GM23338 (cell line): ENCODE measurements at regions not wholly inside any gene's neighbourhood (a gene's known extent, or its start where the extent isn't known, plus 50 kb on each side); places are given as distances from the start of the nearest gene placed in this dataset.

Experiments
- ATAC-seq: fragments of 200-7000 bp; cut with Tn5 transposase; 3 replicates; pipeline ENCODE4 v1.9.1; 2020
- DNase-seq: peaks from one replicate; pipeline ENCODE4 v3.0.0-alpha.2; 2015; ENCODE audit warnings: low spot score
- H2AFZ ChIP-seq: fragments of 200-600 bp; sonication (generic); 2 replicates; pipeline ENCODE4 v1.8.0; 2016; ENCODE audit warnings: antibody characterized with exemption, mild to moderate bottlenecking, moderate library complexity
- H3F3A ChIP-seq: fragments of 200-600 bp; sonication (generic); replicated peaks from 2 replicates; pipeline ENCODE4 v1.8.0; 2017; ENCODE audit warnings: antibody characterized with exemption, mixed run types, low read depth
- H3K27ac ChIP-seq: fragments of 200-600 bp; sonication (generic); 2 replicates; pipeline ENCODE4 v1.6.1; 2016; ENCODE audit warnings: low read depth
- H3K27me3 ChIP-seq: fragments of 200-600 bp; sonication (generic); 2 replicates; pipeline ENCODE4 v1.8.0; 2016; ENCODE audit warnings: mild to moderate bottlenecking, mixed run types, moderate library complexity; ENCODE audit not compliant: insufficient read depth
- H3K36me3 ChIP-seq: fragments of 200-600 bp; sonication (generic); 2 replicates; pipeline ENCODE4 v1.8.0; 2016; ENCODE audit warnings: mild to moderate bottlenecking; ENCODE audit not compliant: insufficient read depth
- H3K4me1 ChIP-seq: fragments of 200-600 bp; sonication (generic); 2 replicates; pipeline ENCODE4 v1.8.0; 2016; ENCODE audit warnings: mild to moderate bottlenecking, moderate library complexity; ENCODE audit not compliant: insufficient read depth
- H3K4me2 ChIP-seq: fragments of 200-600 bp; sonication (generic); 2 replicates; pipeline ENCODE4 v1.7.1; 2017; ENCODE audit warnings: mixed run types
- H3K4me3 ChIP-seq: fragments of 200-600 bp; sonication (generic); 2 replicates; pipeline ENCODE4 v1.6.1; 2016; ENCODE audit warnings: mixed run types
- H3K79me2 ChIP-seq: fragments of 200-600 bp; sonication (generic); replicated peaks from 2 replicates; pipeline ENCODE4 v1.8.0; 2017; ENCODE audit warnings: mild to moderate bottlenecking; ENCODE audit not compliant: insufficient read depth
- H3K9me2 ChIP-seq: fragments of 200-600 bp; sonication (generic); 2 replicates; pipeline ENCODE4 v1.8.0; 2017; ENCODE audit not compliant: insufficient read depth
- H4K20me1 ChIP-seq: fragments of 200-600 bp; sonication (generic); replicated peaks from 2 replicates; pipeline ENCODE4 v1.8.0; 2017; ENCODE audit warnings: mild to moderate bottlenecking; ENCODE audit not compliant: insufficient read depth
- H3K27ac Mint-ChIP-seq: 2 replicates; pipeline ENCODE4 v1.8.0; 2020; ENCODE audit warnings: inconsistent platforms, mild to moderate bottlenecking, moderate library complexity, mixed read lengths
- H3K27me3 Mint-ChIP-seq: 3 replicates; pipeline ENCODE4 v1.8.0; 2022; ENCODE audit warnings: low read depth, mild to moderate bottlenecking, moderate library complexity, mixed read lengths, inconsistent platforms; ENCODE audit not compliant: insufficient read depth, poor library complexity
- H3K36me3 Mint-ChIP-seq: 3 replicates; pipeline ENCODE4 v1.8.0; 2021; ENCODE audit warnings: low read depth, mild to moderate bottlenecking, inconsistent platforms, moderate library complexity, mixed read lengths
- H3K4me1 Mint-ChIP-seq: 3 replicates; pipeline ENCODE4 v1.8.0; 2020; ENCODE audit warnings: mild to moderate bottlenecking, inconsistent platforms, mixed read lengths
- H3K4me3 Mint-ChIP-seq: 3 replicates; pipeline ENCODE4 v1.8.0; 2021; ENCODE audit warnings: moderate library complexity, mild to moderate bottlenecking, inconsistent platforms, mixed read lengths
- H3K9me3 Mint-ChIP-seq: 3 replicates; pipeline ENCODE4 v1.8.0; 2020; ENCODE audit warnings: moderate library complexity, mild to moderate bottlenecking, inconsistent platforms, mixed read lengths
- CTCF ChIP-seq, 2 experiments: fragments of 200-600 bp in 1 of 2; sonication (generic) in 1 of 2; conservative IDR thresholded peaks; 2 replicates each; pipeline versions ENCODE4 v1.5.1 to v1.6.1; 2016 to 2017; ENCODE audit warnings: antibody characterized with exemption in 2 of 2, low read depth in 2 of 2, mild to moderate bottlenecking in 2 of 2, moderate library complexity in 1 of 2
- POLR2AphosphoS5 ChIP-seq: IDR thresholded peaks from 2 replicates; pipeline ENCODE4 v1.6.1; 2016; ENCODE audit warnings: antibody characterized with exemption, low read depth
- ZNF462 ChIP-seq: fragments of 250-450 bp; sonication (Bioruptor Pico); IDR thresholded peaks from 2 replicates; pipeline ENCODE4 v1.5.0; 2020; ENCODE audit warnings: mild to moderate bottlenecking, moderate library complexity

GRCh38 chr11:79493555-79494171 is 52.8 kb upstream of the TENM4 start:
- TF ChIP-seq ZNF462 (CRISPR knock-in tag) (peak; percentile 73; the same call in 1 of the 2 replicates), CTCF (conservative IDR thresholded peaks at IDR 0.05; ENCODE audit: low read depth in 2 of 2) (peak; percentile 93 to 97), POLR2AphosphoS5 (no peak)
- H3K4me3 ChIP-seq: no peak overlapping the region
- H3K27ac ChIP-seq: no peak overlapping the region
- no peak overlapping the region for H3K4me2 ChIP-seq
- no peaks in the 10 kb centered on the region for H3K4me1 ChIP-seq
- Mint-ChIP-seq H3K36me3 (no peaks in the 10 kb centered on the region; the same call in 2 of the 3 replicates), H3K27ac (no peak overlapping the region), H3K9me3 (peaks cover 3% of the 10 kb centered on the region; the same call in 1 of the 3 replicates), H3K4me1 (peaks cover 7% of the 10 kb centered on the region), H3K4me3 (no peak overlapping the region), H3K27me3 (peaks cover 1% of the 10 kb centered on the region)
- DNase-seq (peak; percentile 97), ATAC-seq (peak; percentile 99)
- H3K9me2 ChIP-seq: no peaks in the 10 kb centered on the region
- H3K36me3 ChIP-seq: no peaks in the 10 kb centered on the region
- H2AFZ ChIP-seq: peak overlapping the region; percentile 60
- no peaks in the 10 kb centered on the region for H3F3A ChIP-seq
- no peaks in the 10 kb centered on the region for H3K27me3 ChIP-seq
- H3K79me2 ChIP-seq: no peaks in the 10 kb centered on the region
- no peaks in the 10 kb centered on the region for H4K20me1 ChIP-seq

GRCh38 chr11:79492008-79492407 is 51.2 kb upstream of the TENM4 start:
- Histone ChIP-seq H3K9me2 (no peaks in the 10 kb centered on the region), H2AFZ (no peak overlapping the region), H3K27me3 (no peaks in the 10 kb centered on the region), H3K36me3 (no peaks in the 10 kb centered on the region), H3K79me2 (no peaks in the 10 kb centered on the region), H3K4me2 (no peak overlapping the region), H3K4me1 (no peaks in the 10 kb centered on the region), H3K27ac (no peak overlapping the region), H3K4me3 (no peak overlapping the region), H3F3A (no peaks in the 10 kb centered on the region), H4K20me1 (no peaks in the 10 kb centered on the region)
- Mint-ChIP-seq H3K9me3 (no peaks in the 10 kb centered on the region), H3K4me3 (no peak overlapping the region), H3K27ac (no peak overlapping the region), H3K36me3 (no peaks in the 10 kb centered on the region; the same call in 2 of the 3 replicates), H3K4me1 (peaks cover 11% of the 10 kb centered on the region), H3K27me3 (peaks cover 3% of the 10 kb centered on the region)
- ATAC-seq (no peak), DNase-seq (no peak)
- no peak for TF ChIP-seq ZNF462 (CRISPR knock-in tag)
